ENCODE measurements at regions not wholly inside any gene's neighbourhood (a gene's known extent, or its start where the extent isn't known, plus 50 kb on each side); places are given as distances from the start of the nearest gene placed in this dataset.

GRCh38 chr20:39097889-39098288 lies 135.7 kb downstream of the DHX35 start:
- CTCF ChIA-PET: no interaction called here
- ATAC-seq: no peak

GRCh38 chr20:39095870-39096269 lies 133.7 kb downstream of the DHX35 start:
- no TSS peak for BruUV-seq (replicated peaks)
- no peak overlapping the region for H3K4me2 ChIP-seq (ENCODE audit: low read length)
- no peaks in the 10 kb centered on the region for H3K4me1 ChIP-seq (ENCODE audit: insufficient read depth, low read length)
- H3K79me2 ChIP-seq (ENCODE audit: low read length): no peaks in the 10 kb centered on the region
- H3F3A ChIP-seq (ENCODE audit: low read length, unreplicated experiment): no peaks in the 10 kb centered on the region
- no peak overlapping the region for H3K9ac ChIP-seq (ENCODE audit: low read length)
- no peak overlapping the region for H3K27ac ChIP-seq (ENCODE audit: low read length)
- no peaks in the 10 kb centered on the region for H3K9me3 ChIP-seq (ENCODE audit: low read length)
- H3K27me3 ChIP-seq (ENCODE audit: low read length): peaks cover 30% of the 10 kb centered on the region
- no peaks in the 10 kb centered on the region for H4K20me1 ChIP-seq (ENCODE audit: low read length)
- no peak overlapping the region for H3K4me3 ChIP-seq (ENCODE audit: low read length)
- no peaks in the 10 kb centered on the region for H3K9me2 ChIP-seq (replicated peaks; ENCODE audit: low read length)
- no peak for TF ChIP-seq EZH2phosphoT487 (IDR thresholded peaks at IDR 0.05; ENCODE audit: borderline replicate concordance, low read length)
- TF ChIP-seq CTCF (conservative IDR thresholded peaks at IDR 0.05; ENCODE audit: low read depth, low read length): no peak
- TF ChIP-seq EZH2 (IDR thresholded peaks at IDR 0.05; ENCODE audit: low read length, unreplicated experiment): no peak
- H2AFZ ChIP-seq (ENCODE audit: low read length): no peak overlapping the region
- ATAC-seq (no peak), DNase-seq (no peak)
- intact Hi-C loops (cut with micrococcal nuclease): no loop called here
- ChIA-PET CTCF (no interaction called here), POLR2A (ENCODE audit: unreplicated experiment) (no interaction called here)
- no peaks in the 10 kb centered on the region for H3K36me3 ChIP-seq (ENCODE audit: low read depth, low read length)

More at GRCh38 chr20:39097889-39098288, 135.7 kb downstream of the DHX35 start:
- no peak for TF ChIP-seq CTCF (conservative IDR thresholded peaks at IDR 0.05; ENCODE audit: low read depth, low read length)
- TF ChIP-seq EZH2phosphoT487 (IDR thresholded peaks at IDR 0.05; ENCODE audit: borderline replicate concordance, low read length): no peak
- TF ChIP-seq EZH2 (IDR thresholded peaks at IDR 0.05; ENCODE audit: low read length, unreplicated experiment): no peak
- intact Hi-C loops (cut with micrococcal nuclease): no loop called here
- no peak overlapping the region for H3K4me3 ChIP-seq (ENCODE audit: low read length)
- H3K9ac ChIP-seq (ENCODE audit: low read length): no peak overlapping the region
- no peaks in the 10 kb centered on the region for H3F3A ChIP-seq (ENCODE audit: low read length, unreplicated experiment)
- BruUV-seq (replicated peaks): no TSS peak
- H3K9me2 ChIP-seq (replicated peaks; ENCODE audit: low read length): no peaks in the 10 kb centered on the region
- no peak for DNase-seq
- POLR2A ChIA-PET (ENCODE audit: unreplicated experiment): no interaction called here
- H3K4me1 ChIP-seq (ENCODE audit: insufficient read depth, low read length): no peaks in the 10 kb centered on the region
- no peak overlapping the region for H2AFZ ChIP-seq (ENCODE audit: low read length)
- no peak overlapping the region for H3K27ac ChIP-seq (ENCODE audit: low read length)
- H3K79me2 ChIP-seq (ENCODE audit: low read length): no peaks in the 10 kb centered on the region
- no peaks in the 10 kb centered on the region for H4K20me1 ChIP-seq (ENCODE audit: low read length)
- peaks cover 34% of the 10 kb centered on the region for H3K27me3 ChIP-seq (ENCODE audit: low read length)
- H3K4me2 ChIP-seq (ENCODE audit: low read length): no peak overlapping the region
- no peaks in the 10 kb centered on the region for H3K36me3 ChIP-seq (ENCODE audit: low read depth, low read length)
- H3K9me3 ChIP-seq (ENCODE audit: low read length): no peaks in the 10 kb centered on the region

GRCh38 chr20:39094391-39094790 lies 132.2 kb downstream of the DHX35 start:
- Histone ChIP-seq H3K79me2 (ENCODE audit: low read length) (no peaks in the 10 kb centered on the region), H3K4me3 (ENCODE audit: low read length) (no peak overlapping the region), H3K36me3 (ENCODE audit: low read depth, low read length) (no peaks in the 10 kb centered on the region), H3K27ac (ENCODE audit: low read length) (no peak overlapping the region), H3K4me1 (ENCODE audit: insufficient read depth, low read length) (no peaks in the 10 kb centered on the region), H3K9ac (ENCODE audit: low read length) (no peak overlapping the region), H3K9me3 (ENCODE audit: low read length) (no peaks in the 10 kb centered on the region), H3K27me3 (ENCODE audit: low read length) (peaks cover 18% of the 10 kb centered on the region), H3F3A (ENCODE audit: low read length, unreplicated experiment) (no peaks in the 10 kb centered on the region), H3K9me2 (replicated peaks; ENCODE audit: low read length) (no peaks in the 10 kb centered on the region), H2AFZ (ENCODE audit: low read length) (no peak overlapping the region), H3K4me2 (ENCODE audit: low read length) (no peak overlapping the region), H4K20me1 (ENCODE audit: low read length) (no peaks in the 10 kb centered on the region)
- ATAC-seq (no peak), DNase-seq (no peak)
- CTCF ChIA-PET: no interaction called here
- no TSS peak for BruUV-seq (replicated peaks)
- no peak for TF ChIP-seq EZH2 (IDR thresholded peaks at IDR 0.05; ENCODE audit: low read length, unreplicated experiment)
- TF ChIP-seq EZH2phosphoT487 (IDR thresholded peaks at IDR 0.05; ENCODE audit: borderline replicate concordance, low read length): no peak
- no peak for TF ChIP-seq CTCF (conservative IDR thresholded peaks at IDR 0.05; ENCODE audit: low read depth, low read length)
- POLR2A ChIA-PET (ENCODE audit: unreplicated experiment): no interaction called here
- intact Hi-C loops (cut with micrococcal nuclease): no loop called here
